CD4-positive, alpha-beta T cell treated with Interleukin-4 for 1 hour (primary cell): ENCODE measurements at regions not wholly inside any gene's neighbourhood (a gene's known extent, or its start where the extent isn't known, plus 50 kb on each side); places are given as distances from the start of the nearest gene placed in this dataset.
"Not testable (repeated sequence)": the region's sequence is repeated elsewhere in the genome, so short reads cannot be mapped to it uniquely, and the experiment has no call there.

ENCODE experiments used
- DNase-seq, 2 donors: peaks; one replicate each; pipeline ENCODE4 v3.0.0-alpha.2; 2020 to 2022

GRCh38 chr1:194755241-194755994 lies 1569.0 kb upstream of the B3GALT2 start:
- DNase-seq = no peak

- DNase-seq = not testable (repeated sequence)
These were observed 1552.4 kb upstream of the B3GALT2 start for GRCh38 chr1:194738843-194739242.

DNA sequence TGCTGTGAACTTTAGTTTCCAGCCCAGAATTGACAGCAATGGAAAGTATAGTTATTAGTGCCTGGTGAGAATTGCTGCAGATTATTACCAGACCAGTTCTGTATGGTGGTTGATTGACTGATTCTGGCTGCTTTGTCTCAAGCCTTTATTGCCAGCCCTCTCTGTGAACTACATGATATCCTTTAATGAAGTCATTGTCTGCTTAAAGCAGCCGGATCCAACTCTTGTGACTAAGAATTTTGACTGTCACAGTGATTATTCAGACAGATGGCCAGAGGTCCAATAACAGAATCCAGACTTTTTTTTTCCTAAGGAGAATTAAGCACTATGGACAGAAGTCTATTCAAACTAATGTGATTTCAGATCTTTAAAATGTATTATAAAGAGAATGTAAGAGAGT lies 1548.6 kb upstream of the B3GALT2 start:
- DNase-seq = no peak

DNA sequence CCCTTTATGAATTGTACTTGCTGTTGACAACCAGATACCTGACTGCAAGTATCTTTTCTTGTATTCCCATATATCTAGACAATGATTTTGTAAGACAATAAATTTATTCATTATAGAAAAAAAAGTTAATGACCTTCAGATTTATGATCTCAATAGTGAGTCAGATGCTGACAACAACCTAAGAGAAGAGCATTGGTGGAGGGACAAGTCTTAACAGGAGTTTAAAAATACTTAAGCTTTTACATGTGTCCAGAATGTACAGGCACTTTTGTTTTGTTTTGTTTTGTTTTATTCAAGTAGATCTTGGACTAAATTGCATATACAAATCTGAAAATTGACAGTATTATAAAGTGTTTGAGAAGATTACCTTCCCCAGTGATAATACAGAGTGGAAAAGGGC lies 1544.6 kb upstream of the B3GALT2 start:
- DNase-seq = no peak

- DNase-seq = no peak
These were observed 1543.9 kb upstream of the B3GALT2 start for GRCh38 chr1:194730304-194730703.

DNA sequence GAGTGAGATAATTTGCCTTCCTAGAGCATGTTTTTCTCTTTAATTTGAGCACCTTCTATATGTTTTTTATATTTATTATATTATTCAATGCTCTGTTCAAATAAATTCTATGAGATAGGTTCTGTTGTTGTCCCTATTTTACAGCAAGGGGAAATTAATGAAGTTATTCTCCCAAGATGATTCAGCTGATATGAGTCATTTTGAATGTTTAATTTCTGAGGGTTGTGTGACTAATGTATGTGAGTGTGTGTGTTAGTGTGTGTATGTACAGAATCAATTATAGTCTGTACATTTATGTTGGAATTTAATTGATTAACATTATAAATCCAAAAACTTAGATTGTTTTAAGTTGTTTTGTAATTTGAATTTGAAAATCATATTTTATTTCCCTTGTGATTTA lies 1536.7 kb upstream of the B3GALT2 start:
- DNase-seq = no peak

- no peak for DNase-seq
These were observed 1531.5 kb upstream of the B3GALT2 start for GRCh38 chr1:194717941-194718340.

- DNase-seq = no peak
These were observed 1530.9 kb upstream of the B3GALT2 start for GRCh38 chr1:194717334-194717733.

DNA sequence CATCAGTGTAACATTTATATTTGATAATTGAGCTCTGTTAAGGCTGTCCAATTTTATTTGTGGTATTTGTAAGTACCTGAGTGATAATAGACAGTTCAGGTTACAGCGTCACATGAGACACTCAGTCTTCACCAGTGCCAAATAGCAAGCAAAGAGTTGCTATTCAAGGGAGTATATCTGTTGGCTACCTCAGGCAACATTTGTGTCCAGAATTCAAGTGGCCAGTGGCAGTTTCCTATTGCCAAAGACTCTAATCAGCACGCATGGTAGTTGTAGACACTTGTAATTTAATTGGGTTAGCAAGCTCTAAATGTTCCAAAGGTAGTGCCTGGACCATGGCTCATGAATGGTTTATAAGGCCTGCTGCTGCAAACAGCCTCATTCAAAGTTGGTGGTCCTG lies 1524.3 kb upstream of the B3GALT2 start:
- DNase-seq = no peak

GRCh38 chr1:194709439-194709838 lies 1523.0 kb upstream of the B3GALT2 start:
- DNase-seq = no peak

GRCh38 chr1:194707074-194707473 lies 1520.7 kb upstream of the B3GALT2 start:
- DNase-seq = no peak

DNA sequence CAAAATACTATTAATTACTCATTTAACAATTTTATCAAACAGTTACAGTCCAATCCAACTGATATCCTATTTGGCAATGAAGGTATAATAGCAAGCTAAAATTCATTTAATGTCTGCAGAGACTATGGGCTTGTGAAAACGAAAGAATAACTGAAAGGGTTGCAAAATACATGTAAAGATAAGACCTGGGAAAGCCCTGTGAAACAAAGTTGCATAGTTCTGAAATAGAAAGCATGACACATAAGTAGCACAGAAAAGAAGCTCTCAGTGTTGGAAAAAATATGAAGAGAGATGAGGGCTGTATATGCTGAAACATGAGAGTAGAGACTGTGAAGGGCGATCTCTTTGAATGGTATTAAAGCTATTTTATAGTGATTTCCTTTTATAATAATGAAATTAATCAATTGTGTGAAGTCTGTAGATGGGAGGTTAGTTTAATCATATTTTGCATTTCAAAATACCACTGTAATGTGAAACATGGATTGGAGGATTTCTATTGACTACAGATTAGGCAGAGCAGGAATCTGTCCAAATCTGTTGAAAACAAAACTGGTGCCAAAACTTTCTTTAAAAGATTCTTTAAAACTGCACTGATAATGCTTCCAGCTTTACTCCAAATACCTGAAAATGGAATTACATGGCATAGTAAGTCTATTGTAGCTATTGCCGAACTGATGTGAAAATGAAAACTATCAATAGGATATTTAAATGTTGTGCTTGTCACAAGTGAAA lies 1518.9 kb upstream of the B3GALT2 start:
- no peak for DNase-seq

DNA sequence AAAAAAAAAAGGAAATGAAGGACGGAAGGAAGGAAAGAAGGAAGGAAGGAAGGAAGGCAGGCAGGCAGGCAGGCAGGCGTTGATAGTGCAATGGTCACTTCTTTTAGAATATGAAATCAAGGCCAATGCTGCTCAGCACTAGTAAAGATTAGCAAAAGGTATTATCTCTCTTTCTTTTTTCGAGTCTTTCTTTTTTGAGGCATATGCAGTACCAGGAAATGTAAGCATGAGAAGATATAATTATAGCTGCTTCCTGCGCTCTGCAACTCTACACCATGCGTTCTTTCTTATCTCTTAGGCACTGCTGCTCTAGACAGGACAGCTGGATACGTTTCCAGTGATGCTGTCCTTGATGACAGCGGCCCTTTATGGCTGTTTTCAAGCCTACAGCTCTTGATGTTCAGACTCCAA lies 1512.5 kb upstream of the B3GALT2 start:
- no peak for DNase-seq

DNA sequence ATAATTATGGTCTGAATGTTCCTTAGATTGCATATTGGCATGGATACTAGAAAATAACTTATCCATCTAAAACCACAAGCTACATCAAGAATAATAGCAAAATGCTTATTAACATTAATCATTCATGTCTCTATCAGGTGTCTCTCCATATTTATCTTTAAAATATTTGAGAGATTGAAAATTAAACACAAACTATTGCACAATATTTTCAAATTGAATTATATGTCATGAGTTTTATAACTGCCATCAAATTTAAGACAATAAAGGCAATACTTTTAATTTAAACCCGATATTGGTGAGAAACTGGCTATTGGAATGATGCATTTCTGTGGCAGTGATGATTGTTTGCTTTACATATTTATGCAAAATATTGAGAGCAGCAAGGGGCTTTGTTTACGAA lies 1506.8 kb upstream of the B3GALT2 start:
- no peak for DNase-seq

DNA sequence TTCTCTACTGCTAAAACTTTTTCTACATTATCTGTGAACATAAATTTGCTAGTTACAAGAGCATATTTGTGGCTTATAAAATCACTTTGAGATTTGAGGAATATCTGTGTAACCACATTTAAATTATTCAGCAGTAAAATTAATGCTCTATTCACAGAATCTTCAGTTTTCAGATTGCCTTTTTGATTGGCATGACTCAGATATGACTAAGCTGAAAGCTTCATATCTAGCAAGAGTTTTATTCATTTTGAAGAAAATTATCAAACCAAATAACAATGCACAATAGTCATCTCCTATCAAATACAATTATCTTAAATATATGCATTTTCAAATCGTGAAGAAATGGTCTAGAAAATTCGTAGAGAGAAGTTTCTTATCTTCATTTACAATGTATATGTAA lies 1498.2 kb upstream of the B3GALT2 start:
- DNase-seq = no peak

- DNase-seq = no peak
These were observed 1471.7 kb upstream of the B3GALT2 start for GRCh38 chr1:194658090-194658439.

DNA sequence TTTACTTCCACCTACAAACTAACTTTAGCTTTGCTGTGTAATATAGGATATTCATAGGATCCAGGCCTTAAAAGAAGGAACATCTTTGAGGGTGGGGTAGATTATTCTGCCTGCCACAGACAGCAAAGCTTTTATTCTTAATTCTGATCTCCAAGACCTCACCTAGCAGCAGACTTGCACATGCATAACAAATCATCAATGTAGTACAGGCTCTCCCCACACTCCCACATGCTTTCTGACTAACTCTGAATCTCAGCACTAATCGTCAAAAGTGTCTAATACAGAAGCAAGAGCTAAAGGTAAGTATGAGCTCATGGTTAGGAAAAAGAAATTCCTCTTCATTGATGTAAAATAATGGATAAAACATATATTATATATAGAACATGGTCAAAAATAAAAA lies 1468.5 kb upstream of the B3GALT2 start:
- no peak for DNase-seq

- DNase-seq = no peak
These were observed 1467.0 kb upstream of the B3GALT2 start for GRCh38 chr1:194653385-194653784.

DNA sequence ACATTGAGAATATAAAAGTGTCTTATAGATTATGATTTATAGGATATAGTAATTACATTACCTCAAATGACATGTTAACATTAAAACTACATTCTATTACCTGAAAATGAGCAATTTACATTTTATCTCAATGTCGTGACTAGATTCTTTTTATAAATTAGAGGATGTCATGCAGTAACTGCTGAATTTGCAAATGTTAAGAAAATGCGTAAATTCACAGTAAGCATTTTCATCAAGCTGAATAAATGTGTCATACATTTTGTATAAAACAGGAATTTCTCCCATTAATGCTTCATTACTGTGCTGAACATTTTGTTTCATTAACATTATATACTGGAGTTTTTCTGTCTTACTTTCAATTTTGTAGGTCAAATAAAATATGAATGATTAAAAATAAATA lies 1460.7 kb upstream of the B3GALT2 start:
- no peak for DNase-seq

DNA sequence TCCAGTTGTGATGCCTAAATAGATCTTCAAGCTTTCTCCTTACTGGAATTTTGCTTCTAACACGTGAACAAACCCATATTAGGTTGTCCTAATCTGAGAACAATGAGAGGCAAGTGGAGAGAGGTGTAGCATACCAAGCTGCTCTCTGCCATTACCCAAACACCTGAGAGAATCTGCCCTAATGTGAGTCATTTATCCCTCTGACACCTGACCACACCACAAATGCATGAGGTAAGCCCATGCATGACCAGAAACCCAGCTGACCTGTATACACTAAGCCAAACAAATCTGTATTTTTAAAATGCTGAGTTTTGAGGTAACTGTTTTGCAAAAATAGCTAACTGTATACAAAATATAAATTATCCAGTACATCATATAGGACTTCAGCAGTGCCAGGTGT lies 1458.1 kb upstream of the B3GALT2 start:
- no peak for DNase-seq

- DNase-seq = no peak
These were observed 1453.9 kb upstream of the B3GALT2 start for GRCh38 chr1:194640322-194640721.

DNA sequence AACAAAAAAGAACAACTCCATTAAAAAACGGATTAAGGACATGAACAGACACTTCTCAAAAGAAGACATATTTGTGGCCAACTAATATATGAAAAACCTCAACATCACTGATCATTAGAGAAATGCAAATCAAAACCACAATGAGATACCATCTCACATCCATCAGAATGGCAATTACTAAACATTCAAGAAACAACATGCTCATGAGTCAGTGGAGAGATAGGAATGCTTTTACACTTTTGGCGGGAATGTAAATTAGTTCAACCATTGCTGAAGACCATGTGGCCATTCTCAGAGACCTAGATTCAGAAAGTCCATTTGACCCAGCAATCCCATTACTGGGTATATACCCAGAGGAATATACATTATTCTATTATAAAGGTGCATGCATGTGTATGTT lies 1442.6 kb upstream of the B3GALT2 start:
- no peak for DNase-seq

GRCh38 chr1:194624833-194625232 lies 1438.4 kb upstream of the B3GALT2 start:
- no peak for DNase-seq

- no peak for DNase-seq
These were observed 1431.7 kb upstream of the B3GALT2 start for GRCh38 chr1:194618101-194618500.

GRCh38 chr1:194617272-194617671 lies 1430.9 kb upstream of the B3GALT2 start:
- DNase-seq = not testable (repeated sequence)
